K562 (cell line): ENCODE measurements at regions not wholly inside any gene's neighbourhood (a gene's known extent, or its start where the extent isn't known, plus 50 kb on each side); places are given as distances from the start of the nearest gene placed in this dataset.

Experiments used
- ATAC-seq: fragments of 200-7000 bp; cut with Tn5 transposase; 3 replicates; pipeline ENCODE4 v1.9.1; 2020; ENCODE audit warnings: moderate library complexity
- BruUV-seq: library from RNA; stranded (reverse); fragments of 400-500 nt; replicated peaks from 2 replicates; lab custom pipeline; 2021; lab: Mats Ljungman, UMichigan
- CTCF ChIA-PET: fragments of 300-600 bp; formaldehyde crosslinking; extraction: SDS; loops from one replicate; lab custom pipeline; 2021; ENCODE audit warnings: low intra/inter-chr PET ratio; lab: Yijun Ruan, JAX
- POLR2A ChIA-PET: fragments of 300-600, 350-650 bp; sonication (Branson Sonifier 250); formaldehyde crosslinking; extraction: SDS; loops from one replicate; lab custom pipeline; 2021; ENCODE audit warnings: antibody characterized with exemption, inconsistent platforms; lab: Yijun Ruan, JAX
- DNase-seq, 4 experiments: peaks; one replicate each; pipeline versions ENCODE4 v3.0.0 to v3.0.0-alpha.2; 2011 to 2018; ENCODE audit warnings: low spot score in 3 of 4, mixed read lengths in 3 of 4; ENCODE audit errors: extremely low read depth in 1 of 4
- FAIRE-seq: peaks from 2 replicates; lab custom pipeline; 2011; peaks lifted over from hg19 to GRCh38; lab: Jason Lieb, UNC
- H2AFZ ChIP-seq: 2 replicates; pipeline ENCODE4 v1.6.0; 2011; ENCODE audit warnings: low read depth, low read length, control low read depth, inconsistent platforms
- H3K27ac ChIP-seq: fragments of 200-600 bp; 3 replicates; pipeline ENCODE4 v1.8.0; 2011; ENCODE audit warnings: low read depth, mild to moderate bottlenecking, control low read depth, inconsistent platforms, low read length, moderate library complexity, mixed read lengths; ENCODE audit errors: extremely low read depth
- H3K27me3 ChIP-seq, 2 experiments: fragments of 300-600 bp in 1 of 2; 2 replicates in 1 of 2; 3 replicates in 1 of 2; pipeline versions ENCODE4 v1.6.0 to v1.8.0; 2011; ENCODE audit warnings: inconsistent platforms in 2 of 2, low read length in 2 of 2, mild to moderate bottlenecking in 1 of 2, mixed read lengths in 1 of 2, moderate library complexity in 1 of 2; ENCODE audit not compliant: control insufficient read depth in 2 of 2, insufficient read depth in 2 of 2
- H3K36me3 ChIP-seq: fragments of 300-600 bp; 3 replicates; pipeline ENCODE4 v1.8.0; 2011; ENCODE audit warnings: mild to moderate bottlenecking, low read length, inconsistent platforms; ENCODE audit not compliant: control insufficient read depth, insufficient read depth
- H3K4me1 ChIP-seq, 2 experiments: fragments of 200-600 bp in 1 of 2; replicated peaks in 1 of 2; 2 replicates in 1 of 2; 3 replicates in 1 of 2; pipeline versions ENCODE4 v1.5.1 to v1.8.0; 2011; ENCODE audit warnings: inconsistent platforms in 2 of 2, low read length in 2 of 2, mild to moderate bottlenecking in 1 of 2, mixed read lengths in 1 of 2, moderate library complexity in 1 of 2; ENCODE audit not compliant: control insufficient read depth in 2 of 2, insufficient read depth in 2 of 2
- H3K4me2 ChIP-seq: 2 replicates; pipeline ENCODE4 v1.6.1; 2011; ENCODE audit warnings: low read length, control low read depth, inconsistent platforms, mixed read lengths; ENCODE audit not compliant: insufficient read depth
- H3K4me3 ChIP-seq: fragments of 200-600 bp; sonication (generic), shearing (Covaris generic); 2 replicates; pipeline ENCODE4 v1.5.1; 2016; ENCODE audit warnings: control low read depth, inconsistent platforms
- H3K79me2 ChIP-seq: fragments of 200-600 bp; 3 replicates; pipeline ENCODE4 v1.8.0; 2011; ENCODE audit warnings: low read length, inconsistent platforms; ENCODE audit not compliant: control insufficient read depth, insufficient read depth
- H3K9ac ChIP-seq, 2 experiments: 2 replicates each; pipeline versions ENCODE4 v1.6.0 to v1.6.1; 2011; ENCODE audit warnings: low read depth in 2 of 2, low read length in 2 of 2, control low read depth in 1 of 2, inconsistent platforms in 1 of 2, mild to moderate bottlenecking in 1 of 2, mixed read lengths in 1 of 2; ENCODE audit not compliant: insufficient read depth in 1 of 2
- H3K9me1 ChIP-seq: one replicate; pipeline ENCODE4 v1.6.0; 2011; ENCODE audit warnings: inconsistent platforms, mild to moderate bottlenecking, low read length, moderate library complexity; ENCODE audit not compliant: control insufficient read depth, insufficient read depth
- H3K9me3 ChIP-seq: replicated peaks from 2 replicates; pipeline ENCODE4 v1.5.1; 2011; ENCODE audit warnings: low read depth, low read length, inconsistent platforms; ENCODE audit not compliant: control insufficient read depth, insufficient read depth
- H4K20me1 ChIP-seq: replicated peaks from 2 replicates; pipeline ENCODE4 v1.6.1; 2011; ENCODE audit warnings: low read length, inconsistent platforms, mixed read lengths; ENCODE audit not compliant: control insufficient read depth, insufficient read depth
- DMBX1 ChIP-seq: fragments of 250-450 bp; sonication (Bioruptor Pico); IDR thresholded peaks from 2 replicates; pipeline ENCODE4 v1.8.0; 2022; ENCODE audit warnings: inconsistent platforms, mild to moderate bottlenecking, moderate library complexity, borderline replicate concordance
- HNRNPL ChIP-seq: fragments of 200-400 bp; formaldehyde crosslinking; IDR thresholded peaks from 2 replicates; pipeline ENCODE4 v1.6.1; 2017; ENCODE audit warnings: low read depth, mild to moderate bottlenecking, low read length
- POU5F1 ChIP-seq: fragments of 150-350 bp; IDR thresholded peaks from 2 replicates; pipeline ENCODE4 v1.6.1; 2014; ENCODE audit warnings: borderline replicate concordance, low read length, low read depth, mild to moderate bottlenecking; ENCODE audit not compliant: partially characterized antibody
- RAD21 ChIP-seq, 2 experiments: fragments of 250-450 bp in 1 of 2; fragments of 450-650 bp in 1 of 2; sonication (Bioruptor Pico) in 1 of 2; formaldehyde crosslinking in 1 of 2; IDR thresholded peaks in 1 of 2; conservative IDR thresholded peaks in 1 of 2; 2 replicates each; pipeline versions ENCODE4 v1.4.0 to v1.8.0; 2020 to 2022; ENCODE audit warnings: mild to moderate bottlenecking in 2 of 2, moderate library complexity in 1 of 2
- ZBTB7A ChIP-seq: IDR thresholded peaks from 2 replicates; pipeline ENCODE4 v1.6.1; 2011; ENCODE audit warnings: low read depth, mild to moderate bottlenecking, low read length, moderate library complexity, borderline replicate concordance; ENCODE audit not compliant: control insufficient read depth
- ZNF436 ChIP-seq: fragments of 250-450, 450-650 bp; sonication (Bioruptor Pico); formaldehyde crosslinking; IDR thresholded peaks from 2 replicates; pipeline ENCODE4 v1.7.0; 2020; ENCODE audit warnings: mild to moderate bottlenecking
- WGBS: fragments of 100-300 bp; shearing (Covaris generic); methylation state at CpG from one replicate; pipeline ENCODE4 v1.1.6; 2016; ENCODE audit warnings: low coverage, mixed read lengths; ENCODE audit not compliant: insufficient coverage; ENCODE audit errors: missing lambda C conversion rate; 5-methylcytosine and 5-hydroxymethylcytosine counted together
- in situ Hi-C: fragments of 300-500 bp; cut with MboI; formaldehyde crosslinking; loops from 4 replicates; pipeline ENCODE4 v1.15.0; 2018; ENCODE audit warnings: inconsistent platforms, mixed read lengths
- intact Hi-C: fragments of 100-400 bp; cut with micrococcal nuclease; formaldehyde crosslinking; loops from 2 replicates; pipeline ENCODE4 v1.14.2; 2022
- TF ChIP-seq, protein P1 (sequence below), 3 experiments: IDR thresholded peaks in 2 of 3; conservative IDR thresholded peaks in 1 of 3; 2 replicates each; pipeline ENCODE4 v1.5.1; 2011 to 2012; ENCODE audit warnings: low read length in 3 of 3, mild to moderate bottlenecking in 3 of 3, control low read depth in 2 of 3, improper control_type of control experiment in 1 of 3, inconsistent platforms in 1 of 3, low read depth in 1 of 3, mixed read lengths in 1 of 3, moderate library complexity in 1 of 3; ENCODE audit not compliant: insufficient read depth in 2 of 3

- WGBS, result 0% methylated on average over 3 of the region's 4 CpGs
- no peak for ATAC-seq
These were observed 415.9 kb downstream of the FUT8 start for GRCh38 chr14:65828396-65828795.

DNA sequence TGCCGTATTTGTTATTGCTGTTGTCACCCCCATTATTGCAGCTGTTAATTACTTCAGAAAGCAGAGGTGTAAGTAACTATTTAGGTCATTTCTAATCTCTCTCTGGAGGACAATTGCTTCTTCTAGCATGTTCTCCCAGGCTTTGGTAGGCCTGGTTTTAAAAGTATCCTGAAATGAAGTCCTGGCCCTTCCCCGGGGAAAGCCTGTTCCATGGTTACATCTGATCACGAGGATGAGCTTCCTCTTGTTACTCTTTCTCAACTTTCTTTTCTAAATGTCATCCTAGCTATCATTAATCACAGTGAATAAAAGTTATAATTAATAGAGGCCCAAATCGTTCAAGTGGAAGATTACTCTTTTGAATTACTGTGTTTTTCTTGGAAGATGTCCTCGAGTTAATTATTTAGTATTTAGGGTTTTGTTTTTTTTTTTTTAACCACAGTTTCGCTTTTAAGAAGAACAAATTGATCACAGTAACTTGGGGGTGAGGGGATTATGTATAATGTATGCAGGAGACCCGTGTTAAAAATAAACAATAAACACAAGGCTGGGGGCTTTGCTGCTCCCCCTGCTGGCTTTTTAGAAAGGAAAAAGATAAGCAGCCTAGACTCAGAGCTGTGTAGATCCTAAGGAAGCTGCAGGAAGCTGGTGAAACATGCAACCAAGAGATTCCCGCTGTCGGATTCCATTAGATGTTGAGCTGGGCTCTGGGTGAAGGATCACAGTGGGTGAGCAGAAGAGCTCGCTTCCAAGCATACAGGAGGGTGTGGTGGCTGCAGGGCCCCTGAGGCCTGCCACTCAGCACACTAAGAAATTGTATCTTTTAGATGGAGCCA lies 420.1 kb downstream of the FUT8 start:
- Histone ChIP-seq H3K4me1 (no peaks in the 10 kb centered on the region), H3K27ac (no peak overlapping the region), H4K20me1 (no peaks in the 10 kb centered on the region), H3K27me3 (peaks cover 3 to 28% of the 10 kb centered on the region in 2 experiments; a peak in 3 of 5 replicates), H3K79me2 (no peaks in the 10 kb centered on the region), H3K9me1 (no peaks in the 10 kb centered on the region), H3K9ac (no peak overlapping the region), H3K36me3 (no peaks in the 10 kb centered on the region)
- no TSS peak for BruUV-seq
- 9% methylated on average over 10 of the region's 10 CpGs for WGBS
- in situ Hi-C loops, result loop anchor here (25.0 kb wide), 2 partner anchors 420 to 670 kb away; partner anchors contain the start of gene FUT8
- intact Hi-C loops, result no loop called here
- peak; percentile 37; the same call in 1 of the 3 replicates for ATAC-seq
- POLR2A ChIA-PET, result no interaction called here
- TF ChIP-seq RAD21 (CRISPR knock-in tag; conservative IDR thresholded peaks at IDR 0.05 in 1 of 2, IDR thresholded peaks at IDR 0.05 in 1 of 2) (peak in 1 of 2 experiments; percentile 15; a peak in 2 of 4 replicates), ZBTB7A (no peak), POU5F1 (no peak), DMBX1 (CRISPR knock-in tag) (no peak)
- TF ChIP-seq, protein P1, sequence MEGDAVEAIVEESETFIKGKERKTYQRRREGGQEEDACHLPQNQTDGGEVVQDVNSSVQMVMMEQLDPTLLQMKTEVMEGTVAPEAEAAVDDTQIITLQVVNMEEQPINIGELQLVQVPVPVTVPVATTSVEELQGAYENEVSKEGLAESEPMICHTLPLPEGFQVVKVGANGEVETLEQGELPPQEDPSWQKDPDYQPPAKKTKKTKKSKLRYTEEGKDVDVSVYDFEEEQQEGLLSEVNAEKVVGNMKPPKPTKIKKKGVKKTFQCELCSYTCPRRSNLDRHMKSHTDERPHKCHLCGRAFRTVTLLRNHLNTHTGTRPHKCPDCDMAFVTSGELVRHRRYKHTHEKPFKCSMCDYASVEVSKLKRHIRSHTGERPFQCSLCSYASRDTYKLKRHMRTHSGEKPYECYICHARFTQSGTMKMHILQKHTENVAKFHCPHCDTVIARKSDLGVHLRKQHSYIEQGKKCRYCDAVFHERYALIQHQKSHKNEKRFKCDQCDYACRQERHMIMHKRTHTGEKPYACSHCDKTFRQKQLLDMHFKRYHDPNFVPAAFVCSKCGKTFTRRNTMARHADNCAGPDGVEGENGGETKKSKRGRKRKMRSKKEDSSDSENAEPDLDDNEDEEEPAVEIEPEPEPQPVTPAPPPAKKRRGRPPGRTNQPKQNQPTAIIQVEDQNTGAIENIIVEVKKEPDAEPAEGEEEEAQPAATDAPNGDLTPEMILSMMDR (IDR thresholded peaks at IDR 0.05 in 2 of 3, conservative IDR thresholded peaks at IDR 0.05 in 1 of 3; ENCODE audit: insufficient read depth in 2 of 3, low read depth in 1 of 3, low read length in 3 of 3), result peak; percentile 11 to 22 (median 20); a peak in 2 of 6 replicates
- TF ChIP-seq, all 486 proteins: peak for 2
- Histone ChIP-seq H3K4me3 (no peak overlapping the region), H3K4me2 (no peak overlapping the region), H3K9me3 (no peaks in the 10 kb centered on the region), H2AFZ (no peak overlapping the region)
- CTCF ChIA-PET, result no interaction called here
- DNase-seq (no peak), FAIRE-seq (no peak)

More at GRCh38 chr14:65828396-65828795, 415.9 kb downstream of the FUT8 start:
- Histone ChIP-seq H3K9me3 (no peaks in the 10 kb centered on the region), H3K27me3 (peaks cover 9 to 18% of the 10 kb centered on the region in 2 experiments; a peak in 3 of 5 replicates), H3K9ac (no peak overlapping the region), H4K20me1 (no peaks in the 10 kb centered on the region), H3K9me1 (no peaks in the 10 kb centered on the region), H3K4me1 (no peaks in the 10 kb centered on the region), H3K27ac (no peak overlapping the region), H3K79me2 (no peaks in the 10 kb centered on the region), H3K36me3 (no peaks in the 10 kb centered on the region), H3K4me2 (no peak overlapping the region), H3K4me3 (no peak overlapping the region), H2AFZ (no peak overlapping the region)
- ChIA-PET CTCF (no interaction called here), POLR2A (interaction anchor here (0.6 kb wide), 1 partner anchor 417 kb away, joined by 4 read pairs; no protein-coding TSS in a partner anchor)
- intact Hi-C loops, result loop anchor here (10.0 kb wide), 3 partner anchors 126 to 664 kb away; no protein-coding TSS in a partner anchor
- in situ Hi-C loops, result loop anchor here (25.0 kb wide), 2 partner anchors 416 to 666 kb away; partner anchors contain the start of gene FUT8
- DNase-seq (no peak), FAIRE-seq (no peak)
- TF ChIP-seq ZNF436 (CRISPR knock-in tag) (no peak), HNRNPL (no peak)
- BruUV-seq, result no TSS peak
